IPS-NIHi7 (cell line): ENCODE measurements at regions not wholly inside any gene's neighbourhood (a gene's known extent, or its start where the extent isn't known, plus 50 kb on each side); places are given as distances from the start of the nearest gene placed in this dataset.
"Not testable (repeated sequence)": the region's sequence is repeated elsewhere in the genome, so short reads cannot be mapped to it uniquely, and the experiment has no call there.

Experiments used
- DNase-seq: peaks from one replicate; pipeline ENCODE4 v3.0.0; 2012; ENCODE audit warnings: mixed read lengths; ENCODE audit errors: extremely low spot score

DNA sequence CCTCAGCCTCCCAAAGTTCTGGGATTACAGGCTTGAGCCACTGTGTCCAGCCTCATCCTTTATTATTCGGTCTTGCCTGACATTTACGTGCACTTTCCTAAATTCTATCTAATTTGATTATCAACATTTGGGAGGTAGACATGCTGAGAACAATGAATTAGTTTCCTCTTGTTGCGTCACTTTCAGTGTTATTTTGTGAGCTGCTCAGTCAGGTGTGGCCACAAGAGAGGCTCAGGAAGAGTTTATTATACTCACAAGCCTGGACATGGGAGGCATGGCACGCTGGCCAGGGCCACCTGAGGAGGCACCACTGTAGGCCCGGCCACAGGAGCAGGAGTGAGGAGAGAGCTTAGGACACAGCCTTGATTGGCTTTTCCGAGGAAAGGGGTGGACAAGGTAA is 59.7 kb upstream of the RBFOX2 start:
- DNase-seq, result no peak

DNA sequence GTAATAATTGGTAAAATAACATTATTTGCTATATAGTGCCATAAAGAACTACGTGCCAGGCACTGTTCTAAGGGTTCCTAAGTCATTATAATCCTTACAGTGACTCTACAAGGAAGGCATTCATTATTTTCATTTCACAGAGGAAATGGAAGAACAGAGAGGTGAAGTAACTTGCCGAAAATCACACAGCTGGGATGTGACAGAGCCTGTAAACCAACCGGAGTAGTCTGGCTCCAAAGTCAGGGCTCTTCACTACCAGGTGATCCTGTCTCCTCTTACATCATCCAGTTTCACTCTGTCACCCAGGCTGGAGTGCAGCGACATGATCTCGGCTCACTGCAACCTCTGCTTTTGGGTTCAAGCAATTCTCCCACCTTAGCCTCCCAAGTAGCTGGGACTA is 59.2 kb upstream of the RBFOX2 start:
- DNase-seq, result no peak

DNA sequence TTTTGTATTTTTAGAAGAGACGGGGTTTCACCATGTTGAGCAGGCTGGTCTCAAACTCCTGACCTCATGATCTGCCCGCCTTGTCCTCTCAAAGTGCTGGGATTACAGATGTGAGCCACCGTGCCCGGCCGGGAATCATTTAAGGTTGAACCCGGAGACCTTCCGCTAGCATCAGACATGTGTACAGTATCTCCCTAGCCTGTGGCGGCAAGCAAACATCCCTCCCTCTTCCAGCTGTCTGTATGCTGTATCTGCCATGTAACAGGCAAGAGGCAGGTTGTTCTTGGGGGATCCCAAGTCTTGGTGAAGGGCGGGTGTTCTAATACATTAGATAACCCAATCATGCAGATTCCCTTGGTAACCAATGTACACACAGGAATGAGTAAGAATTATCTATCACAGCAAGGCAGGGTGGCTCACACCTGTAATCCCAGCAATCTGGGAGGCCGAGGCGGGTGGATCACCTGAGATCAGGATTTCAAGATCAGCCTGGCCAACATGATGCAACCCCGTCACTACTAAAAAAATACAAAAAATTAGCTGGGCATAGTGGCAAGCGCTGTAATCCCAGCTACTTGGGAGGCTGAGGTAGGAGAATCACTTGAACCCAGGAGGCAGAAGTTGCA is 58.1 kb upstream of the RBFOX2 start:
- no peak for DNase-seq

DNA sequence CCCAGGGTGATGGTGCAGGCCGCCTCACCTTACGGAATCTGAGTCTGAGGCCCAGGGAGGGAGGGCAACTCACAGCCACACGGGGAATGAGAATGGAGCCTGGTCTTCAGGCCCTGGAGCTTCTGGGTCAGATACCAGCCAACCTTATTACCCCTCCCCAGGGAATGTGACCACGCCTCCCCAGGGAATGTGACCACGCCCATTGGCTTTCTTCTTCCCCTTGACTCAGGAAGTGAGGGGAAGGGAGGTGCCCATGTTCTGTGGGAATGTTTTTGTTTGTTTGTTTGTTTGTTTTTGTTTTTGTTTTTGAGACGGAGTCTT is 57.5 kb upstream of the RBFOX2 start:
- peak; percentile 54 for DNase-seq

DNA sequence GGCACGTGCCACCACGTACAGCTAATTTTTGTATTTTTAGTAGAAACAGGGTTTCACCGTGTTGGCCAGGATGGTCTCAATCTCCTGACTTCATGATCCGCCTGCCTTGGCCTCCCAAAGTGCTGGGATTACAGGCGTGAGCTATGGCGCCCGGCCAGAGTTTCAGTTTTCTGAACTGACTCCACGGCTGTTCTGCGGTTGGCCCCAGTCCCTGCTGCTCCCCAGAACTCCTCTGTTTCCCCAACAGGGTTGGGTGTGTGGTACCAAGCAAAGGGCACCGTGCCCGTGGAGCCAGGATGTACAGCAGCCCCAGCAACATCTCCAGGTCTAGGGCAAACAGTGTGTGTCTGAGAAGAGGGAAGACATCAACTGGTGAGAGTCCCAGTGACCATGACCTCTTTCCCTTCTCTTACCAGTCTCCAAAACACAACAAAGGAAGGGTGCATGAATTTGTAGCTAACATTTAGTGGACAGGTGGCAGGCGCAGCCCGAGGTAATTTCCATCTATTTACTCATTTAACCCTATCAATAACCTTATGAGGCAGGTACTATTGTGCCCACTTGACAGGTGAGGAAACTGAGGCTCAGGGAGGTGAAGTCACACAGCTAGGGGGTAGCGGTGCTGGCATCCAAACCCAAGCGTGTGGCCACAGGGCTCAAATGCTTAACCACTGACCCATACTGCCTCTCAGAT is 57.0 kb upstream of the RBFOX2 start:
- no peak for DNase-seq

DNA sequence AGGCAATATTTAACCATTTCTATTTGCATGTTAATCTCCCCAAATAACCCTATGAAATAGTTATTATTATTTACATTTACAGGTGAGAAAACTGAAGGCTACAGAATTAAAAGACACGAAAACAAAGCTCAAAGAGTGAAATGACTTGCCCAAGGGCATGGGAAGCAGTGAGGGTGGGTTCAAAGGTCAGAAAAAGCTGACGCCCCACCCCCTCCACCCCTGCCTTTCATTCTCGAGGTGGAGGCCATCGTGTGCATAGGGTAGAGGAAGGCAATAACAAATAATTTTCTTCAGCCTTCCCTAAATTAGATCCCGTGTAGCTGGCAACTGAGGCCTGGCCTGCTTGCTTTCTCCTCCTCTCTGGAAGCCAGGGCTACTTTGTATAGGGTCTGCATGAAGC is 56.1 kb upstream of the RBFOX2 start:
- no peak for DNase-seq

DNA sequence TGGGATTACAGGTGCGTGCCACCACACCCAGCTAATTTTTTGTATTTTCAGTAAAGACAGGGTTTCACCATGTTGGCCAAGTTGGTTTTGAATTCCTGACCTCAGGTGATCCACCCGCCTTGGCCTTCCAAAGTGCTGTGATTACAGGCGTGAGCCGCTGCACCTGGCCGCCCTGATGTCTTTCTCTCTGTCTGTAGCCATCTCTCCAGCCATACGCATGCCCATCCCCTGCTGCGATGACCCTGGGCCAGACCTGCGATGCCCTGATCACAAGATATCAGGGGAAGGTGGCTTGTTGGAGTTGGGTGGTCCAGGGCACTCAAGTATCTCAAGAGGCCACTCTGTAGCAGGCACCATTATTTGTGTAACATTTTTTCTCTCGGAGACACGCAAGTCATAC is 54.4 kb upstream of the RBFOX2 start:
- no peak for DNase-seq

DNA sequence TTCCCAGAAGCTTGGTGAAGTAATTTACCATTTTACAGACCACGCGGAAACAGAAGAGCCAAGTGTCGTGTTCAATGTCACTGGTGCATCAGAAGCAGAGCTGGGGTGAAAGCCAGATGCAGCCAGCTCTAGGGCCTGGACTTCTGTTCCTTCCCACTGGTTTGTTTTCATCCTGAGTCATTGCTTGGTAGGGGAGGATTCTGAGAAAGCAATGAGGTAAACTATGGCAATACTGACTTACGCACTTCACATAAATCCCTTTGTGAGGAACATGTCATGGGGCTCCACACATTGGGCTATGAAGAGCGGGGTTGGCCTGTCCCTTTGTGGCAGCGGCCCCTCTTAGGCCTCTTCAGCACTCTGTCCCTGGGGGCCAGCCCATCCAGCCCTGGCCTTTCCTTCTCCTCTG is 52.4 kb upstream of the RBFOX2 start:
- no peak for DNase-seq

DNA sequence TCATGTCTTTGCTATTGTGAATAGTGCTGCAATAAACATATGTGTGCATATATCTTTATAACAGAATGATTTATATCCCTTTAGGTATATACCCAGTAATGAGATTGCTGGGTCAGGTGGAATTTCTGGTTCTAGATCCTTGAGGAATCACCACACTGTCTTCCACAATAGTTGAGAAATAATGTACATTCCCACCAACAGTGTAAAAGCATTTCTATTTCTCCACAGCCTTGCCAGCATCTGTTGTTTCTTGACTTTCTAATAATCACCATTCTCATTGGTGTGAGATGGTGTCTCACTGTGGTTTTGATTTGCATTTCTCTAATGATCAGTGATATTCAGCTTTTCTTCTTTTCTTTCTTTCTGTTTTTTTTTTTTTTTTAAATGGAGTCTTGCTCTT is 51.7 kb upstream of the RBFOX2 start:
- DNase-seq, result not testable (repeated sequence)

DNA sequence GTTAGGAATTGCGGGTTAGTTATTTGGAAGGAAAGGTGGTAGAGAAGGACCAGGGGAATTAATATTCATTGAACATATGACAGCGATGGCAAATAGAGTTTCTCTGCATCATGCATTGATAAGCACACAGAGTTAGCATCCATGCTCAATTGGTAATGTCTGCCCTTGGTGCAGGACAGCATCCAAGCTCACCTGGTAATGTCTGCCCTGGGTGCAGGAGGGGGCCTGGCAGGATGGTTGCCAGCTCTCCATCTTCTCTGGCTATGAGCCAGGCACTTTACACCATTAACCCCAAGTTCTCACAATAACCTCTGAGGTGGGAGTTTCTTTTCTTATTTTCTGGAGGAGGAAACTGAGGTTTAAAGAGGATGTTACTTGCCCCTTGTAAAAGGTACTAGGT is 50.4 kb upstream of the RBFOX2 start:
- DNase-seq, result no peak
